Pons (tissue), 1 donor: ENCODE measurements at regions not wholly inside any gene's neighbourhood (a gene's known extent, or its start where the extent isn't known, plus 50 kb on each side); places are given as distances from the start of the nearest gene placed in this dataset.

Source experiments
- DNase-seq: peaks from one replicate; pipeline ENCODE4 v3.0.0-alpha.2; 2016; ENCODE audit warnings: low spot score

GRCh38 chr6:21885532-21886114 lies 292.1 kb downstream of the SOX4 start:
- peak; percentile 75 for DNase-seq

- peak; percentile 6 for DNase-seq
Measured at GRCh38 chr6:21886542-21887151, 293.1 kb downstream of the SOX4 start.

GRCh38 chr6:21887231-21888185 lies 294.0 kb downstream of the SOX4 start:
- peak; percentile 15 for DNase-seq

- DNase-seq = no peak
Measured at GRCh38 chr6:21891080-21891479, 297.5 kb downstream of the SOX4 start.

- no peak for DNase-seq
Measured at GRCh38 chr6:21893793-21894192, 300.2 kb downstream of the SOX4 start.

- no peak for DNase-seq
Measured at GRCh38 chr6:21895555-21895954, 302.0 kb downstream of the SOX4 start.

GRCh38 chr6:21898107-21898796 lies 304.7 kb downstream of the SOX4 start:
- DNase-seq = no peak

GRCh38 chr6:21899708-21900107 lies 306.2 kb downstream of the SOX4 start:
- no peak for DNase-seq

GRCh38 chr6:21900730-21901129 lies 307.2 kb downstream of the SOX4 start:
- no peak for DNase-seq

GRCh38 chr6:21902628-21903169 lies 309.1 kb downstream of the SOX4 start:
- DNase-seq = no peak

- DNase-seq = no peak
Measured at GRCh38 chr6:21905531-21905930, 312.0 kb downstream of the SOX4 start.

GRCh38 chr6:21906826-21907225 lies 313.3 kb downstream of the SOX4 start:
- DNase-seq = no peak

- DNase-seq = no peak
Measured at GRCh38 chr6:21907291-21907690, 313.7 kb downstream of the SOX4 start.

GRCh38 chr6:21908161-21908848 lies 314.8 kb downstream of the SOX4 start:
- DNase-seq = no peak

- DNase-seq = no peak
Measured at GRCh38 chr6:21909321-21909720, 315.8 kb downstream of the SOX4 start.

- DNase-seq = no peak
Measured at GRCh38 chr6:21911208-21911607, 317.7 kb downstream of the SOX4 start.

GRCh38 chr6:21912151-21912832 lies 318.7 kb downstream of the SOX4 start:
- no peak for DNase-seq

GRCh38 chr6:21914121-21914973 lies 320.8 kb downstream of the SOX4 start:
- DNase-seq = no peak

GRCh38 chr6:21915707-21916260 lies 322.2 kb downstream of the SOX4 start:
- no peak for DNase-seq

GRCh38 chr6:21918041-21918440 lies 324.5 kb downstream of the SOX4 start:
- no peak for DNase-seq
